A673 (cell line): ENCODE measurements at regions not wholly inside any gene's neighbourhood (a gene's known extent, or its start where the extent isn't known, plus 50 kb on each side); places are given as distances from the start of the nearest gene placed in this dataset.

Experiments used
- CTCF ChIP-seq: fragments of 300-800, 200-600 bp; sonication (generic); conservative IDR thresholded peaks from 2 replicates; pipeline ENCODE4 v1.5.1; 2017; ENCODE audit warnings: low read depth, mild to moderate bottlenecking, antibody characterized with exemption, low read length, moderate library complexity, mixed read lengths
- EZH2 ChIP-seq: fragments of 200-600 bp; sonication (generic); IDR thresholded peaks from 2 replicates; pipeline ENCODE4 v1.6.1; 2017; ENCODE audit warnings: borderline replicate concordance, low read depth, mild to moderate bottlenecking, mixed read lengths, antibody characterized with exemption, low read length; ENCODE audit not compliant: poor library complexity, severe bottlenecking

GRCh38 chr2:111246620-111247061 is 125.9 kb downstream of the BCL2L11 start:
- TF ChIP-seq CTCF (no peak), EZH2 (no peak)
